ENCODE measurements at regions not wholly inside any gene's neighbourhood (a gene's known extent, or its start where the extent isn't known, plus 50 kb on each side); places are given as distances from the start of the nearest gene placed in this dataset.
"Not testable (repeated sequence)": the region's sequence is repeated elsewhere in the genome, so short reads cannot be mapped to it uniquely, and the experiment has no call there.

DNA sequence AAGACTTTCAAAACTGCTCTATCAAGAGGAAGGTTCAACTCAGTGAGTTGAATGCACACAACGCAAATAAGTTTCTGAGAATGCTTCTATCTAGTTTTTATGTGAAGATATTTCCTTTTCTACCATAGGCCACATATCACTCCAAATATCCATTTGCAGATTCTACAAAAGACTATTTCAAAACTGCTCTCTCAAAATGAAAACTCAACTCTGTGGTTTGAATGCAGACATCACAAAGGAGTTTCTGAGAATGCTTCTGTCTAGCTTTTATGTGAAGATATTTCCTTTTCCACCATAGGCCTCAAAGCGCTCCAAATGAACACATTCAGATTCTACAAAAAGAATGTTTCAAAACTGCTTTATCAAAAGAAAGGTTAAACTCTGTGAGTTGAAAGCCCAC is 1093.1 kb upstream of the DEFB115 start:
- DNase-seq; H3K4me3 ChIP-seq; intact Hi-C loops (cut with DNase I); H3K36me3 ChIP-seq; H3K27ac ChIP-seq; H3K27me3 ChIP-seq; H3K4me1 ChIP-seq; H3K9me3 ChIP-seq: not testable (repeated sequence)
- WGBS, 2 donors = 91 to 96% methylated on average over 2 of the region's 2 CpGs

DNA sequence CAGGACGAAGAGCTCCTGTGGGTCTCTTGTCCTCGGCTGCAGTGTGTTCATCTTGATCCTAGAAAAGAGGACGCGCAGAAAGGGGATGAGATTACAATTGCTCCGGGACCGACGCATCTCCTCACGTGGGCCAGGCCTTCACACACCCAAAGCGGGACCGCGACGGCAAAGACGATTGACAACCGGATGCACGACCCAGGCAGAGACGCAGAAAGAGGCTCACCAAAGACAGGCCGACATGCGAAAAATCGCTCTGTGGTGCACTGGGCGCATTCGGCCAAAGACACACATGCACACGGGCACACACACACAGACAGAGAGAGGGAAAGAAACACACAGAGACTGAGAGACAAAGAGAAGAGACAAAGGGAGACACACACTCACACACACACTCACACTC is 1089.9 kb upstream of the DEFB115 start:
- no peak for TF ChIP-seq POLR2A (IDR thresholded peaks at IDR 0.05)
- TF ChIP-seq, protein P1, sequence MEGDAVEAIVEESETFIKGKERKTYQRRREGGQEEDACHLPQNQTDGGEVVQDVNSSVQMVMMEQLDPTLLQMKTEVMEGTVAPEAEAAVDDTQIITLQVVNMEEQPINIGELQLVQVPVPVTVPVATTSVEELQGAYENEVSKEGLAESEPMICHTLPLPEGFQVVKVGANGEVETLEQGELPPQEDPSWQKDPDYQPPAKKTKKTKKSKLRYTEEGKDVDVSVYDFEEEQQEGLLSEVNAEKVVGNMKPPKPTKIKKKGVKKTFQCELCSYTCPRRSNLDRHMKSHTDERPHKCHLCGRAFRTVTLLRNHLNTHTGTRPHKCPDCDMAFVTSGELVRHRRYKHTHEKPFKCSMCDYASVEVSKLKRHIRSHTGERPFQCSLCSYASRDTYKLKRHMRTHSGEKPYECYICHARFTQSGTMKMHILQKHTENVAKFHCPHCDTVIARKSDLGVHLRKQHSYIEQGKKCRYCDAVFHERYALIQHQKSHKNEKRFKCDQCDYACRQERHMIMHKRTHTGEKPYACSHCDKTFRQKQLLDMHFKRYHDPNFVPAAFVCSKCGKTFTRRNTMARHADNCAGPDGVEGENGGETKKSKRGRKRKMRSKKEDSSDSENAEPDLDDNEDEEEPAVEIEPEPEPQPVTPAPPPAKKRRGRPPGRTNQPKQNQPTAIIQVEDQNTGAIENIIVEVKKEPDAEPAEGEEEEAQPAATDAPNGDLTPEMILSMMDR (IDR thresholded peaks at IDR 0.05) = no peak
- Histone ChIP-seq H3K4me1 (no peaks in the 10 kb centered on the region), H3K4me3 (no peak overlapping the region), H3K27ac (no peak overlapping the region), H3K27me3 (no peaks in the 10 kb centered on the region), H3K9me3 (no peaks in the 10 kb centered on the region), H3K36me3 (no peaks in the 10 kb centered on the region)
- WGBS, 2 donors = 86 to 91% methylated on average over 10 to 16 of the region's 22 CpGs
- intact Hi-C loops (cut with DNase I) = no loop called here
- DNase-seq = no peak

DNA sequence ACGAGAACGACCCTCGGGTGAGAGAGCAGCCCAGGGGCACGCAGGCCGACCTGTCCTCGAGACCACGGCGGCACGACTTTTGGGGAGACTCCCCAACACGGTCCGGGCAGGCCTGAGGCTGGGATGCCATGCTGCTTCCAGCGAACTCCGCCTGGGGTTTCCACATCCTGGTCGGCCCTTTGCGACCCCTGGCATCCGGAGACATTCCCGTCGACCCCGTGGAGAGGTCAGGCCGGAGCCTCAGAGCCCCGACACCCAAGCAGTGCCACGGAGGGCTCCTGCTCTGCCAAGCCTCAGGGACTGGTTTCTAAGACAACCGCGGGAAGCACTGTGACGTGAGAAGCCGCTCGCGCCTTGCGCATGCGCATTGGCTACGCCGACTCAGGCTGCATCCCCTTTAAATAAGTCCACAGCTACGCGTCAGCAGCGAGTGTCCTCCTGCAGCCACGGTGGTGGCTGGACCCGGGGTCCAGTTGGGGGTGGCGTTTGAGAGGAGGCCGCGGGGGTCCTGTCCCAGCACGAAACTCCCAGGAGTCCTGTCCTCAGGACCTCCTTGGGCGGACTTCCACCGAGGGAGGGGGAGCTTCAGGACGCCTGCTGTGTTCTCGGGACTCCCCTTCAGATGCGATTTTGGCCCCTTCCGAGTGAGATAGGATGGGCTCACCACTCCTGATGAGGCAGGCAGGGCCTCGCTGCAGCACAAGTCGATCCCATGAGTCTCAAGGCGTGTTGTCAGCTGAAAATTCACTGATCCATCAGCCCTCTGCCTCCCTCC is 1089.3 kb upstream of the DEFB115 start:
- intact Hi-C loops (cut with DNase I) = no loop called here
- H3K27ac ChIP-seq = no peak overlapping the region

DNA sequence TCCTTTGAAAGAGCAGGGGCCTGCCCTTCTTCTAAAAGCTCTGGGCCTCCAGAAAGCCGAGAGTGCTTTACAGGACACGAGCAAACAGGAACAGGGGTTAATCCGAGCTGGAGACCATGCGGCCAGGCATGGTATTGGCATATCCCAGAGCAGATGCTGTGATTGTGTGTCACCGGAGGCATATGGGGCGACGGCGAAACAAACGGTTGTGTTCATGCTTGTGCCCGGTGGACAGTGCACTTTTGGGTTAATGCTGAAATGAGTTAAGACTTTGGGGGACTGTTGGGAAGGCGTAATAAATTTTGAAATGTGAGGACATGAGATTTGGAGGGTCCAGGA is 1088.7 kb upstream of the DEFB115 start:
- intact Hi-C loops (cut with DNase I) = no loop called here
- no peak for DNase-seq
- Histone ChIP-seq H3K27ac (no peak overlapping the region), H3K4me3 (no peak overlapping the region), H3K36me3 (no peaks in the 10 kb centered on the region), H3K27me3 (no peaks in the 10 kb centered on the region), H3K4me1 (no peaks in the 10 kb centered on the region), H3K9me3 (no peaks in the 10 kb centered on the region)
- whole genome bisulfite sequencing, 2 donors = 87 to 89% methylated on average over 7 to 8 of the region's 11 CpGs
- no peak for TF ChIP-seq POLR2A (IDR thresholded peaks at IDR 0.05)
- TF ChIP-seq, protein P1 (IDR thresholded peaks at IDR 0.05) = no peak

More for the DNA sequence above, 1089.3 kb upstream of the DEFB115 start:
- Histone ChIP-seq H3K4me3 (no peak overlapping the region), H3K9me3 (no peaks in the 10 kb centered on the region), H3K27me3 (no peaks in the 10 kb centered on the region), H3K36me3 (no peaks in the 10 kb centered on the region), H3K4me1 (no peaks in the 10 kb centered on the region)
- WGBS, 2 donors = 68 to 75% methylated on average over 6 to 11 of the region's 50 CpGs
- TF ChIP-seq, protein P1 (IDR thresholded peaks at IDR 0.05) = no peak
- TF ChIP-seq POLR2A (IDR thresholded peaks at IDR 0.05) = no peak
- DNase-seq = no peak

DNA sequence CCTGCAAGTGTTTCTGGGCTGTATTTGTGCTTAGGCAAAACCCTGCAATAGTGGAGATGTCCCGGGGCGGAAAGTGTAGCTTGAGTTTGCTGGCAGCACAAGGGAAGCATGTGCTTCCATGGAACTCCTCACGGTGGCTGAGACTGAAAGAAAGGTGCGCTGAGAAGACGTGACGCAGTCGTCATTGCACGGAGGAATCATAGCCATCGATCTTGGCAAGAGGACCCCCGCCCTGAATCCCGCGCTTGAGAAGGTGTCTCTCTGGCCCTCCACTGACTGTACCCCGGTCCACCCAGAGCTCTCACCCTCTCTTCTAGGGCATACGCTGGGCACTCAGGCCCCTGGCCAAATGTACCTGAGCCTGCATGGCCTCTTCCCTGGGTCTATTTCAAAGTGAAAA is 1081.8 kb upstream of the DEFB115 start:
- no peak for TF ChIP-seq POLR2A (IDR thresholded peaks at IDR 0.05)
- TF ChIP-seq, protein P1 (IDR thresholded peaks at IDR 0.05) = no peak
- DNase-seq = no peak
- WGBS, 2 donors = 87 to 92% methylated on average over 13 to 14 of the region's 14 CpGs
- Histone ChIP-seq H3K27ac (no peak overlapping the region), H3K36me3 (no peaks in the 10 kb centered on the region), H3K9me3 (no peaks in the 10 kb centered on the region), H3K4me3 (no peak overlapping the region), H3K27me3 (no peaks in the 10 kb centered on the region), H3K4me1 (no peaks in the 10 kb centered on the region)
- intact Hi-C loops (cut with DNase I) = no loop called here

DNA sequence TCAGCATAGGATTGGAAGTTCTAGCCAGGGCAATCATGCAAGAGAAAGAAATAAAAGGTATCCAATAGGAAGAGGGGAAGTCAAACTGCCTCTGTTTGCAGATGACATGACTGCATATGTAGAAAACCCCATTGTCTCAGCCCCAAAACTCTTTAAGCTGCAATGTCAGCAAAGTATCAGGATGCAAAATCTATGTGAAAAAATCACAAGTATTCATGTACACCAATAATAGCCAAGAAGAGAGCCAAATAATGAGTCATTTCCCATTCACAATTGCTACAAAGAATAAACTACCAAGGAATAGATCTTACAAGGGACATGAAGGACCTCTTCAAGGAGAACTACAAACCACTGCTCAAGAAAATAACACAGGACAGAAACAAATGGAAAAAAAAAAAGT is 1074.3 kb upstream of the DEFB115 start:
- H3K27me3 ChIP-seq; H3K27ac ChIP-seq; intact Hi-C loops (cut with DNase I); H3K4me3 ChIP-seq; DNase-seq; H3K4me1 ChIP-seq; H3K9me3 ChIP-seq; H3K36me3 ChIP-seq: not testable (repeated sequence)

DNA sequence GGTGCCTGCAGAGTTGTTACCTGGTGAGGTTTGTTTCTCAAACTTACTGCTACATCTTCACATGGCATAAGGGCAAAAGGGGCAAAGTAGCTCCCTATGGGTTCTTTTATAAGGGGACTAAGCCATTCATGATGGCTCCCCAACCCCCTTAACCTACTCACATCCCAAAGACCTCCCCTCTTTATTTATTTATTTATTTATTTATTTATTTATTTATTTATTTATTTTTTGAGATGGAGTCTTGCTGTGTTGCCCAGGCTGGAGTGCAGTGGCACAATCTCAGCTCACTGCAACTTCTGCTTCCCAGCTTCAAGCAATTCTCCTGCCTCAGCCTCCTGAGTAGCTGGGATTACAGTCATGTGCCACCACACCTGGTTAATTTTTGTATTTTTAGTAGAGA is 1065.7 kb upstream of the DEFB115 start:
- H3K4me3 ChIP-seq; H3K36me3 ChIP-seq; H3K27me3 ChIP-seq; H3K27ac ChIP-seq; H3K4me1 ChIP-seq; DNase-seq; intact Hi-C loops (cut with DNase I); H3K9me3 ChIP-seq: not testable (repeated sequence)

DNA sequence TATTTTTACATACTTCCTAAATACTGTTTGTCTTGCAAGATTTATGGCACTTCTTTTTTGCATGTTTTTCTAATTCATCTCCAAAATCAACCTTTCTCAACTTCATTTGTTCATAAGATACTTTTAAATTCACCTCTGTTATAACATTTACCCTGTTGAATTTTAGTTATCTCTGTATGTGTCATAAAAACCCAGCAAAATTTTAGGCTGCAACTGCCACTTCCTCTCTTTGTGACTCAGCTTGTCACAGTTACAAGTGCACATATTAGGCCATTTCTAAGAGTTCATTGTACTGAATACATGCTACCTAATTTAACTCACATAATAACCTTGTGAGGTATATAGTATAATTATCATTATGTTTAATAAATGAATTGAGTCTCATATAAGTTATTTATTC is 1023.0 kb upstream of the DEFB115 start:
- H3K27me3 ChIP-seq; H3K4me3 ChIP-seq; intact Hi-C loops (cut with DNase I); DNase-seq; H3K4me1 ChIP-seq; H3K9me3 ChIP-seq; H3K27ac ChIP-seq; H3K36me3 ChIP-seq: not testable (repeated sequence)

DNA sequence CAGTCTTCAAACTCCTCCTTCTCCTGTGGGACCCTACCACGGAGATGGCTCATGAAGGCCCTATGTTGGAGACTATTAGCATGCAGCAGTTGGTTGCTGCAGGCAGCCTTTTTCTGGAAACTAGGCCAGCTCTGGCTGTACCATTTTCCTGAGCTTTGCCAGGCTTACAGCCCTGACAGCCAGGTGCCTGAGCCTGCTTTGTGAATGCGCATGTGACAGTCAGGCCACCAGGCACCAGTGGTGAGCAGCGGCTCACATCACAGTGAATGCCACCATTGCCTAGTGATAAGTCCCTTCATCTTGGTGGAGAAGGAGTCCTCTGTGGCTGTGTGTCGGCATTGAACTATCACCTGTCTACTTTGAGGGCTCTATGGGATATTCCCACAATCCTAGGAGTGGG is 982.4 kb upstream of the DEFB115 start:
- H3K36me3 ChIP-seq; intact Hi-C loops (cut with DNase I); DNase-seq; H3K27me3 ChIP-seq; H3K27ac ChIP-seq; H3K4me1 ChIP-seq; H3K9me3 ChIP-seq; H3K4me3 ChIP-seq: not testable (repeated sequence)
- WGBS, 2 donors = 67 to 83% methylated on average over 1 to 2 of the region's 4 CpGs
